Natural killer cell treated with Interleukin-12 subunit alpha and Interleukin-12 subunit beta and Interleukin-15 and Interleukin-18, amount 100 ng/mL, for 72 hours (primary cell): ENCODE measurements at regions not wholly inside any gene's neighbourhood (a gene's known extent, or its start where the extent isn't known, plus 50 kb on each side); places are given as distances from the start of the nearest gene placed in this dataset.
A peak's percentile ranks its signal among the peaks of the same experiment; 100 is the strongest.

Source experiments
- ATAC-seq, 2 donors: fragments of 150-1000 bp; cut with Tn5 transposase in 1 of 2; sonication (Bioruptor Pico), chemical (Tn5 transposase) in 1 of 2; 2 replicates each; pipeline ENCODE4 v1.10.0; 2021
- DNase-seq: peaks from one replicate; pipeline ENCODE4 v3.0.0; 2022; ENCODE audit warnings: low spot score
- H3K27ac Mint-ChIP-seq, 2 donors: 1 replicate in 1 of 2; 2 replicates in 1 of 2; pipeline ENCODE4 v1.8.0; 2022; ENCODE audit warnings: mixed read lengths in 2 of 2, mild to moderate bottlenecking in 1 of 2, moderate library complexity in 1 of 2
- H3K27me3 Mint-ChIP-seq, 2 donors: 1 replicate in 1 of 2; 2 replicates in 1 of 2; pipeline ENCODE4 v1.8.0; 2022; ENCODE audit warnings: mixed read lengths in 2 of 2
- H3K36me3 Mint-ChIP-seq: one replicate; pipeline ENCODE4 v1.8.0; 2022; ENCODE audit warnings: mixed read lengths
- H3K4me1 Mint-ChIP-seq, 2 donors: 1 replicate in 1 of 2; 2 replicates in 1 of 2; pipeline ENCODE4 v1.8.0; 2022; ENCODE audit warnings: low read depth in 2 of 2, mixed read lengths in 2 of 2, mild to moderate bottlenecking in 1 of 2
- H3K4me3 Mint-ChIP-seq: one replicate; pipeline ENCODE4 v1.8.0; 2022; ENCODE audit warnings: mixed read lengths
- H3K9me3 Mint-ChIP-seq: 2 replicates; pipeline ENCODE4 v1.8.0; 2022; ENCODE audit warnings: mixed read lengths

DNA sequence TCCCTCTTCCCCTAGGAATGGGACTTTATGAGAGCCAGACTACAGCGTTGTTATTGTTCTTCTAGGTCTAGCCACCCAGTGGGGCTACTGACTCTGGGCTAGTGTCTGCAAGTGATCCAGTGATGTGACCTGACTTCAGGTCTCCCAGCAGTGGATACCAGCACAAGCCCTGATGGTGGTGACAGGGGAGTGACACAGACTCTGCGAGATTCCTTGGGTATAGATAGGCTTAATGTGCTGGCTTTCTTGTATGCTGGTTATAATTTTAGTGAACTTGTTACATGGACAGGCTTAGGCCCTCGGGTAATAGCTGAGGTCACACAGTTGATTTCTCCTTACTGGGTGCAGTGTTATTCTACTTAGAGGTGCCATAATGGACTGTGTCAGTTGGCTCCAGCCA, 106.9 kb downstream of the TBC1D30 start:
- ATAC-seq: peak in 1 of 2 donors; percentile 56
- H3K4me3 Mint-ChIP-seq: no peak overlapping the region

DNA sequence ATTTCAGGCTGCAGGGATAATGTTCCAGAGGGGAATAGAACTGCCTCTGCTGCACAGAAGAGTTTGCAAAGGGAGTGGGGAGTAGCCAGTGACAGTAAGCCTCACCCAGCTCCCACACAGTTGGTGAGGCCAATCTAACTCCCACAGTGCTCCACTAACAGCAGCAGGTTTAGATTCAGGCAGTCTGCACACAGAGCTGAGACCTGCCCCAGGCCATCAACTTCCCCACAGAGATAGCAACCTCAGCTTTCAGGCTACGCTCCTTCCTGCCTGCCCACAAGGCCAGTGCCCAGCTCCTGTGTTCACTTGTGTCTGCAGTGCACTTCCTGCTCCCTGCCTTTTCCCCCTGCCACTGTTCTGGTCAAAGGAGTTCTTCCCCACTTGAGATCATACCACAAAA, 107.5 kb downstream of the TBC1D30 start:
- DNase-seq (no peak), ATAC-seq (no peak)
- Mint-ChIP-seq H3K4me1 (no peaks in the 10 kb centered on the region), H3K4me3 (no peak overlapping the region), H3K9me3 (no peaks in the 10 kb centered on the region), H3K36me3 (no peaks in the 10 kb centered on the region), H3K27me3 (peaks cover 21 to 48% of the 10 kb centered on the region in 2 donors), H3K27ac (no peak overlapping the region)

More for the DNA sequence above, 106.9 kb downstream of the TBC1D30 start:
- no peak for DNase-seq
- H3K27ac Mint-ChIP-seq: no peak overlapping the region
- H3K27me3 Mint-ChIP-seq: peaks cover 23 to 51% of the 10 kb centered on the region in 2 donors
- no peaks in the 10 kb centered on the region for H3K36me3 Mint-ChIP-seq
- H3K9me3 Mint-ChIP-seq: no peaks in the 10 kb centered on the region
- no peaks in the 10 kb centered on the region for H3K4me1 Mint-ChIP-seq

DNA sequence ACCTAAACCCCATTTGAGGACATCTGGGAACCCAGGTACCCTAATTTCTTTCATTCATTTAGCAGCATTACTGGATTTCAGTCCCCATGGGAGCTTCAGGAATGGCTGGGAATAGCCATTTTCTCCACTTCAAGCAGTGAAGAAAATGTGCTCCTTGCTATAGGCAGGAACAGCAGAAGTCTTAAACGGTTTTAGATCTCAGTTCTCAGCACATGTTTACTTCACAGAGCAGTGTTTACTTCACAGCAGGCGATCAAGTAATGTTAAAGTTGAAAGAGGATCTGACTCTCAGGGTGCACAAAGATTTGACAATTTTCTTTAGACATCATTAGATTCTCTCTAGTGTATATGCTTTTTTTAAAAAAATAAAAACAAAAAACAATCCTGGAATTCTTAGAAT, 109.3 kb downstream of the TBC1D30 start:
- Mint-ChIP-seq H3K9me3 (no peaks in the 10 kb centered on the region), H3K27ac (no peak overlapping the region), H3K36me3 (no peaks in the 10 kb centered on the region), H3K4me1 (no peaks in the 10 kb centered on the region), H3K4me3 (no peak overlapping the region), H3K27me3 (peaks cover 28 to 39% of the 10 kb centered on the region in 2 donors)
- ATAC-seq (no peak), DNase-seq (no peak)

DNA sequence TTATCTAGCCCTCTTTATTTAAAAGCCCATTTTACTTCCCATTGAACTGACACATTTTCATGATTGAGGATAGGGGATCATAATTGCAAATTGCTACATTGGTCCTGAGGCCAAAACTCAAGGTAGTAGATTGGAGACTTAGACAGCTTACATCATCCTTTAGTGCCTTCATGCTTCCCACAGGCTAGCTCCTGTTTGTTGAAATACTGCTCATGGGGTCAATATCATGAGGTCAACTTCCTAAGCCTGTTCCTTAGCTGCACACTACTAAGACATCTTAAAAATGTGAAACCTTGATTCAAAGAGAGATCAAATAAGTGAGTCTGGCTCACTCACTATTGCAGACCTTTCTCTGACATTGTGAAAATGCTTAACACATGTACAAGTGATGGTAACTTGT, 113.0 kb downstream of the TBC1D30 start:
- no peaks in the 10 kb centered on the region for H3K9me3 Mint-ChIP-seq
- no peak for ATAC-seq
- no peaks in the 10 kb centered on the region for H3K4me1 Mint-ChIP-seq

DNA sequence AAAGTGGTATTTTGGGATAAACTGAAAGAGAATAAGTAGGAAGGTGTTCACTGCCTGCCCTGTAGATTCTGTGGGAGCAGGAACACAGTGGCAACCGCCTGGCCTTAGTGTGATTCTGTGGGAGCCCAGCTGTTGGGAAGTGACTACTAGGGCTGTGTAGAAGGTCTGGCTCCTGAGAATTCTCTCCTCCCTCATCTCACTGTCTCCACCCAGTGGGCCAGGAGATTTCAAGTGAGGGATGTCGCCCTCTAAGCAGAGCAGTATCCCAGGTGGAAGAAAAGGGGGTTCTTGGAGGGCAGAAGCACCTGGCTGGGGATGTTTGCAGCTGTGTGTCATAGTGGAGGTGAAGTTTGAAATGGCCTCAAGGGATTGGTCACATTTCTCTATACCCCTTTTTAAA, 113.7 kb downstream of the TBC1D30 start:
- H3K27ac Mint-ChIP-seq: no peak overlapping the region
- peaks cover 0 to 2% of the 10 kb centered on the region in 2 donors for H3K4me1 Mint-ChIP-seq
- DNase-seq (no peak), ATAC-seq (no peak)
- no peaks in the 10 kb centered on the region for H3K36me3 Mint-ChIP-seq
- peaks cover 34 to 43% of the 10 kb centered on the region in 2 donors for H3K27me3 Mint-ChIP-seq
- H3K9me3 Mint-ChIP-seq: no peaks in the 10 kb centered on the region
- no peak overlapping the region for H3K4me3 Mint-ChIP-seq

More for the DNA sequence above, 113.0 kb downstream of the TBC1D30 start:
- DNase-seq: no peak
- H3K4me3 Mint-ChIP-seq: no peak overlapping the region
- H3K36me3 Mint-ChIP-seq: no peaks in the 10 kb centered on the region
- no peak overlapping the region for H3K27ac Mint-ChIP-seq
- peaks cover 33 to 42% of the 10 kb centered on the region in 2 donors for H3K27me3 Mint-ChIP-seq

DNA sequence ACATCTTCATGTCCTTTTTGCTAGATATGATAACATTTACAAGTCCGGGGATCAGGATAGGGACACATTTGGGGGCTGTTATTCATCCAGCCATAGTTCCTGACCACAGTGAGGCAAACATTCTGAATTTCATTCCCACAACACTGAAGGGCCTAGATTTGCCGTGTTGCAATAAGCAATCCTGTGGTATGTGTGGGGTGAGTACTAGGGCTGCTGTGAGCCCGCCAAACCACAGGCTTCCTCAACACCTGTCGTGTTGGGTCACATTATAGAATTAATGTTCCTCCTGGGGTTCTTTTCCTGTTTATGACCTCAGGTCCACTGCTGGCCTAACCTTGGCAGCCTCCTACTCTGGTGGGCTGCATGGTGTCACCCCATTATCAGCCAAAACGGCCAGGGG, 119.2 kb downstream of the TBC1D30 start:
- Mint-ChIP-seq H3K4me1 (peaks cover 0 to 6% of the 10 kb centered on the region in 2 donors), H3K36me3 (no peaks in the 10 kb centered on the region), H3K27me3 (peaks cover 34 to 35% of the 10 kb centered on the region in 2 donors), H3K4me3 (no peak overlapping the region), H3K27ac (no peak overlapping the region), H3K9me3 (no peaks in the 10 kb centered on the region)
- DNase-seq: no peak
- ATAC-seq: peak in 1 of 2 donors; percentile 13

DNA sequence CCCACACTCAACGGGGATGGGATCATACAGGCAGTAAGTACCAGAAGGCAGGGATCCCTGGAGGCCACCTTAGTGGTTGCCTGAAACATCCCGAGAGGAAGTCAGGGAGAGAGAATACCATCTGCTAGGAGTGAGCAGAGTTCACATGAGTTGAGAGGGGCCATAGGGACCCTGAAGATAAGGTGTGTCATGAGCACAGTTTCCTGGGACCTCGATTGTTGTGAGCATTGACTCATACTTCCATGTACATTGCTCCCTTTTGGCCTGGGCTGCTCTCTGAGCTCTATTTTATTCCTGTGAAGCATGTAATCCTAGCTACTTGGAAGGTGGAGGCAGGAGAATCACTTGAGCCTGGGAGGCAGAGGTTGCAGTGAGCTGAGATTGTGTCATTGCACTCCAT, 120.5 kb downstream of the TBC1D30 start:
- DNase-seq (no peak), ATAC-seq (no peak)
- no peak overlapping the region for H3K4me3 Mint-ChIP-seq
- H3K36me3 Mint-ChIP-seq: no peaks in the 10 kb centered on the region
- H3K4me1 Mint-ChIP-seq: peaks cover 0 to 6% of the 10 kb centered on the region in 2 donors
- peaks cover 31 to 38% of the 10 kb centered on the region in 2 donors for H3K27me3 Mint-ChIP-seq
- H3K27ac Mint-ChIP-seq: no peak overlapping the region
- H3K9me3 Mint-ChIP-seq: no peaks in the 10 kb centered on the region

DNA sequence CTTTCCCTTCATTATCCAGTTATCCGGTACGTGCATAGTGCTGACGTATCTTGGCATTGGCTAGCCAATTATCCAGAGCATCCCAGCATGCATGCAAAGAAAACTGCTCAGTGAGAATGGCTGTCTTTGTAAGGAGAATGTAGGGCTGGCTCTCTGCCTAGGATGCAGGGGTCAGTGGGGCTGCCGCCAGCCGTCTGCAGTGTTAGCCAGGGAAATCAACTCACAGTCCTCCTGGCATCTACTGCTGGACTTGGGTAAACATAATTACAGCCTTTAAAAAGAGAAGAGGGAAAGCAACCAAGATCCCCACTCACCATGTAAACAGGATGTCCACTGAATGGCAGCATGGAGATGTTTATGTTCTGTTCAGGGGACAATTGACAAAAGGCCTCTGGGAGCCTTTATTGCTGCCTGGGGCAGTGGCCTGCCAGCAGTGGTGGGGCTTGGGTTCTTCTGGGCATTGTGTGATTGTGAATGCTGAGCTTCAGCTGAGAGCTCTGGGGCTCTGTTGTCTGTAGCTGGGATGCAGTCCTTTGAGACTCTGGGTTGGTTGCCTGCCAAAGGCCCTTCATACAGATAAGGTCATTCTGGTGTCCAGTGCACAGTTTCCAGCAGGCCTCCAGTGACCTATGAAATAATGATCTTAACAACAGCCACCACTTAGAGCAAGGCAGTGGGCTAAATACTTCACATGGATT, 121.8 kb downstream of the TBC1D30 start:
- no peak for ATAC-seq
- no peak overlapping the region for H3K27ac Mint-ChIP-seq
- H3K36me3 Mint-ChIP-seq: no peaks in the 10 kb centered on the region
- DNase-seq: no peak
- no peaks in the 10 kb centered on the region for H3K9me3 Mint-ChIP-seq
- H3K27me3 Mint-ChIP-seq: peaks cover 31 to 38% of the 10 kb centered on the region in 2 donors
- H3K4me1 Mint-ChIP-seq: peaks cover 0 to 6% of the 10 kb centered on the region in 2 donors
- no peak overlapping the region for H3K4me3 Mint-ChIP-seq

DNA sequence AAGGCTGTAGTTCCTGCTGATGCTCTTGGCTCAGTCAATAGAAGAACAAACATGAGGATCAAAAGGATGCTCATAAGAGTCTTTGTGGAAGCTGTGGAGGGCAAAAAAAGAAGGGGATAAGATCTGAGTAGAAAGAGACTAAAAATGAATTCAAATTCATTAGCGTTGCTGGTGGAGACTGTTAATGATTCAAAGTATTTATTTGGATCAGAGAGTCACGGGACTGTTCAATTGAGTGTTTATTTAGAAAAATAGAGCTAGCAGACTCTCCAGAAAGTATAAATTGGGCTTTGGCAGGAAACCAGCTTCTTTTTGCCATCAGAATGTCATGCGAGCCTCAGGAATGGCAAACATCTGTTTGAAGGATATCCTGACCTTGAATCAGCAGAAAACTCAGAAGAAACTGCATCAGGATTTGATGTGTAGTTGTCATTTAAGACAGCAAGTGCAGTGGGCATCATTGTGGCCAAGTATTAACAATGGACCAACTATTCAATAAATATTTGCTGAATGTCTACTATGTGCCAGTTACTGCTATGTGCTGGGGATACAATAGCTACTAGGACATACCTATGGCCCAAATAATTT, 126.4 kb downstream of the TBC1D30 start:
- Mint-ChIP-seq H3K27ac (no peak overlapping the region), H3K4me3 (no peak overlapping the region), H3K27me3 (peaks cover 18 to 45% of the 10 kb centered on the region in 2 donors), H3K4me1 (no peaks in the 10 kb centered on the region), H3K36me3 (no peaks in the 10 kb centered on the region), H3K9me3 (no peaks in the 10 kb centered on the region)
- DNase-seq (no peak), ATAC-seq (no peak)

DNA sequence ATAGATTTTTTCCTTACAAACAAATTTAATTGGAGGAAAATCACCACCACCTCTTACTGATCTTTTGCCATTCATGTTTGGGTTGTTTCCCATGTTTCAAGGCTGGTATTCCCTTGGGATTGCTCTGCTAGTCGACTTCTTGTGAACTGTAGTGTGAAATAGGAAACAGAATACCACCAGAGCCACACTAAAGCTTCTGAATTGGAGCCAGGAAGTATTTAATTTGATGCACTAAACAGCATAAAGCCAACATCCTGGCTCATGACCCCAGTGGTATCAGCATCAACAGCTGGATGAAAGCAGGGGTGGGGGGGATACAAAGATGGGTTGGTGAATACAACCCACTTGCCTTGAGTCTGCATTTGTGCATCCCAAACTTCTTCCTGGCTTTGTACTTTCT, 127.5 kb downstream of the TBC1D30 start:
- Mint-ChIP-seq H3K36me3 (no peaks in the 10 kb centered on the region), H3K4me1 (no peaks in the 10 kb centered on the region), H3K27ac (no peak overlapping the region), H3K9me3 (no peaks in the 10 kb centered on the region), H3K4me3 (no peak overlapping the region), H3K27me3 (peaks cover 18 to 51% of the 10 kb centered on the region in 2 donors)
- DNase-seq (no peak), ATAC-seq (no peak)

DNA sequence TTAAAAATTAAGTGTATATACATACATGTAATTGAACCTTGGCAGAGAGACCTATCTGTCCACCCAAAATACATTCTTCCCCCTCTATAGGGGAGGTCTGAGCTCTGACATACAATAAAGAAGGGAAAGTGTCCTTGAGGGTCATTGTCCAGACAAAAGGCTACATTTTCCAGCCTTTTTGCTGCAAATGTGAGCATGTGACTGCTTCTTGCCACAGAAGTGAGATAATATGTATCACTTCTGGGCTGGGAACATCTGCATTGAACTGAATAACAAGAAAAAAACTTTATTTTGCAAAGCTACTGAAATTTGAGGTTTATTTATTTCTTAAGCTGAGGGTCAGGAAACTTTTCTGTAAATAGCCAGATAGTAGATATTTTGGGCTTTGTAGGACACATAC, 131.3 kb downstream of the TBC1D30 start:
- DNase-seq: no peak
- no peak overlapping the region for H3K27ac Mint-ChIP-seq

DNA sequence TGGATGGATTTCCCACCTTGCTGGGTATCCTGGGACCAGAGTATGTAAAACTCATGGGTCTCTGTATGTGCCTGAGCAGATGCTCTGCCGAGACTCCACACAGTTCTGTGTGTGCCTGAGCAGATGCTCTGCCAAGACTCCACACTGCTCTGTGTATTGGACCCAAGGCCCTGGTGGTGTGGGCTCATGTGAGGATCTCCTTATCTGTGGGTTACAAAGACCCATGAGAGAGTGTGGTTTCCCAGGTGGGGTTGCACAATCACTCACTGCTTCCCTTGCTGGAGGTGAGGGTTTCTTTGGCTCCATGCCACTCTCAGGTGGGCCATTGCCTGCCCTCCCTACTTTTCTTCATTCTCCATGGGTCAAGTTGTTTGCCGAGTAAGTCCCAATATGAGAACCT, 141.5 kb downstream of the TBC1D30 start:
- Mint-ChIP-seq H3K9me3 (peaks cover 10% of the 10 kb centered on the region), H3K27ac (no peak overlapping the region), H3K36me3 (peaks cover 11% of the 10 kb centered on the region), H3K4me3 (no peak overlapping the region), H3K4me1 (no peaks in the 10 kb centered on the region), H3K27me3 (peaks cover 19 to 52% of the 10 kb centered on the region in 2 donors)
- ATAC-seq (no peak), DNase-seq (no peak)

More for the DNA sequence above, 131.3 kb downstream of the TBC1D30 start:
- Mint-ChIP-seq H3K36me3 (no peaks in the 10 kb centered on the region), H3K4me1 (no peaks in the 10 kb centered on the region), H3K27me3 (peaks cover 9 to 37% of the 10 kb centered on the region in 2 donors), H3K9me3 (peaks cover 2% of the 10 kb centered on the region), H3K4me3 (no peak overlapping the region)
- no peak for ATAC-seq

DNA sequence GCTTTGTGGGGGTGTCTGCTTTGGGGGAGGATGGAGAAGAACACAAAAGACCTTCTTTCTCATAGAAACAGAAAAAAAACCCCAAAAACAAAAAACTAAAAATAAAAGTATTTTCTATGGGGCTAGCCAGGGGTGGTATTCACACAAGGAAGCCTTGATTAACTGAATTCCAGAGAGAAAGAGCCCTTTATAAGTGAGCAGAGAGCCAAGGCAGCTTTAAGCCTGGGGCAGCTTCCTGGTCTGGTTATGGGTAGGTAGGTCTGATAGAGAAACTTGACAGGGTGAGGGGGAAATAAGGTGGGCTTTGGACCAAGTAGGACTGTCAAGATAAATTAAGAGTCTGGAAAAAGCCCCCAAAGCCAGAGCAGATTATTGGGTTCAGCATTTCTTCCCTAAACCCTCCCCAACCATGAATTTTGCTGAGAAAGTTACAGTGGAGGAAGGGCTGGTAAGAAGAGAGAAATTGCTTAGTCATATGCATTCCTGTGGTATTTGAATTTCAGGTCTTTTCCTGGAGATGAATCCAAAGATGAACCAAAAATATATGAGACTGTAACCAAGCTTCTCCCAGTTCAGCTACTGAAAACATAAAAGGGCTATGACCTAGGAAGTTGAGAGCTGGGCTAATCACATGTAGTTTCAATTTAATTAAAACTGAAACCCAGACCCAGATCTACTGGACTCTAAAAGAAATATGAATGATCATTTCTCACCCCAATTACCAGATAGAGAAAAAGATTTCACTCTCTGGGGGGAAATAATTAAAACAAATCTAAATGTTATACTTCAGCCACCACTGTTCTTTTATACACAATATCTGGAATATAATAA, 144.8 kb downstream of the TBC1D30 start:
- DNase-seq (no peak), ATAC-seq (no peak)
- Mint-ChIP-seq H3K9me3 (peaks cover 4% of the 10 kb centered on the region), H3K27me3 (peaks cover 13 to 45% of the 10 kb centered on the region in 2 donors), H3K4me1 (no peaks in the 10 kb centered on the region), H3K36me3 (peaks cover 5% of the 10 kb centered on the region), H3K4me3 (no peak overlapping the region), H3K27ac (no peak overlapping the region)

DNA sequence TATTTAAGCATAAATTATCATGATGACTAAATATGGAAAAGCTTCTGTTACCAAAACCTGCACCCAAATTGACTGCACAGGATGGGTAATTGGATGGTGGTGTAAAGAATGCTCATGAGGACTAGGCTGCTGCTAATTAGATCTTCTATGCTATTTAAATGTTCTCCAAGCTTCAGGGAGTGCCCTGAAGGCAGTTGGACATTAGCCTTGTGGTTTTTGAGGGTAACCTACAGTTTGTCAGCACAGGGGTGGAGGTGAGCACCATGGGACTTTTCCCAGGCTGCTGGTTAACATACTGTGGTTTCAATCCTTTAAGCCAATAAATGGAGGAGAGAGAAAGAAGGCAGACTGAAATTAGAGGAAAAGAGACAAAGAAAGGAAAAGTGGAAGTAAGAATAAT, 145.0 kb downstream of the WIF1 start:
- Mint-ChIP-seq H3K36me3 (no peaks in the 10 kb centered on the region), H3K9me3 (peaks cover 13% of the 10 kb centered on the region), H3K27ac (no peak overlapping the region), H3K4me3 (no peak overlapping the region), H3K4me1 (no peaks in the 10 kb centered on the region), H3K27me3 (peaks cover 18 to 35% of the 10 kb centered on the region in 2 donors)
- no peak for DNase-seq
- ATAC-seq: no peak
